Adrenal gland (tissue), 9 donors: ENCODE measurements at regions not wholly inside any gene's neighbourhood (a gene's known extent, or its start where the extent isn't known, plus 50 kb on each side); places are given as distances from the start of the nearest gene placed in this dataset.

ENCODE experiments used
- DNase-seq, 7 donors: peaks; one replicate each; pipeline ENCODE4 v3.0.0-alpha.2; 2019 to 2020
- H3K27ac ChIP-seq, 5 donors: fragments of 200-600 bp; sonication (generic) in 4 of 5; 1 replicate in 3 of 5; 2 replicates in 2 of 5; pipeline versions ENCODE4 v1.5.1 to v1.8.0; 2016 to 2020; ENCODE audit warnings: mild to moderate bottlenecking in 1 of 5
- H3K27me3 ChIP-seq: fragments of 200-600 bp; 2 replicates; pipeline ENCODE4 v1.8.0; 2021
- H3K36me3 ChIP-seq, 2 donors: fragments of 200-600 bp; replicated peaks in 1 of 2; 1 replicate in 1 of 2; 2 replicates in 1 of 2; pipeline versions ENCODE4 v1.5.1 to v1.8.0; 2018 to 2022
- H3K4me1 ChIP-seq, 2 donors: fragments of 200-600 bp; replicated peaks in 1 of 2; 1 replicate in 1 of 2; 2 replicates in 1 of 2; pipeline versions ENCODE4 v1.5.1 to v1.8.0; 2018 to 2021
- H3K4me3 ChIP-seq, 4 donors: fragments of 200-600 bp; sonication (generic) in 3 of 4; one replicate each; pipeline ENCODE4 v1.5.1; 2016 to 2018
- H3K9me3 ChIP-seq, 3 donors: fragments of 200-600 bp; sonication (generic) in 1 of 3; replicated peaks in 1 of 3; 1 replicate in 2 of 3; 2 replicates in 1 of 3; pipeline versions ENCODE4 v1.5.1 to v1.8.0; 2016 to 2021
- CTCF ChIP-seq, 6 experiments: fragments of 450-650 bp in 4 of 6; fragments of 200-600 bp in 2 of 6; sonication (generic) in 1 of 6; IDR thresholded peaks; 1 replicate in 5 of 6; 2 replicates in 1 of 6; pipeline versions ENCODE4 v1.5.1 to v1.8.0; 2016 to 2021; ENCODE audit warnings: antibody characterized with exemption in 6 of 6, mild to moderate bottlenecking in 2 of 6, moderate library complexity in 1 of 6
- POLR2A ChIP-seq, 2 donors: fragments of 450-650 bp; IDR thresholded peaks; one replicate each; pipeline ENCODE4 v1.6.1; 2017; ENCODE audit warnings: antibody characterized with exemption in 2 of 2, mild to moderate bottlenecking in 2 of 2, moderate library complexity in 1 of 2
- WGBS, 4 donors: extraction: QIAGEN DNeasy Blood & Tissue Kit in 2 of 4; methylation state at CpG; one replicate each; pipeline versions ENCODE4 v1.1.5 to v1.1.7; 2013 to 2017; 5-methylcytosine and 5-hydroxymethylcytosine counted together
- intact Hi-C, 2 donors: fragments of 100-400 bp; cut with DNase I; formaldehyde crosslinking; loops; one replicate each; pipeline versions ENCODE4 v1.14.1 to v1.15.0; 2022 to 2023
- donor health status: healthy with polysubstance abuse.
- donor health status: Bipolar disorder and iron deficiency.
- donor health status: DM: yes; HTN: yes; CAD: no.
- donor health status: DM: no; HTN: no; CAD: no.
- donor health status: DM: no; HTN: no; CAD: no.

- Histone ChIP-seq H3K4me1 (no peaks in the 10 kb centered on the region), H3K9me3 (no peaks in the 10 kb centered on the region), H3K27me3 (peaks cover 6% of the 10 kb centered on the region), H3K27ac (no peak overlapping the region), H3K36me3 (no peaks in the 10 kb centered on the region), H3K4me3 (no peak overlapping the region)
- 70 to 82% (median 73%) methylated on average over 2 of the region's 2 CpGs for WGBS, 4 donors
- TF ChIP-seq POLR2A (IDR thresholded peaks at IDR 0.05) (no peak), CTCF (IDR thresholded peaks at IDR 0.05) (no peak)
- DNase-seq: no peak
- intact Hi-C loops: no loop called here
Observed at GRCh38 chr13:29648760-29649159, 53.3 kb upstream of the SLC7A1 start.
